HepG2 (cell line): ENCODE measurements at regions not wholly inside any gene's neighbourhood (a gene's known extent, or its start where the extent isn't known, plus 50 kb on each side); places are given as distances from the start of the nearest gene placed in this dataset.

Source experiments
- ATAC-seq: fragments of 200-7000 bp; cut with Tn5 transposase; 3 replicates; pipeline ENCODE4 v1.9.1; 2020; ENCODE audit warnings: mild to moderate bottlenecking, moderate library complexity
- BruUV-seq: library from RNA; stranded (reverse); fragments of 400-500 nt; replicated peaks from 2 replicates; lab custom pipeline; 2021; lab: Mats Ljungman, UMichigan
- CTCF ChIA-PET: fragments of 300-600 bp; formaldehyde crosslinking; extraction: SDS; loops from one replicate; lab custom pipeline; 2021; ENCODE audit warnings: low total read pairs, inconsistent platforms, low intra/inter-chr PET ratio; lab: Yijun Ruan, JAX
- POLR2A ChIA-PET: fragments of 350-600 bp; sonication (Branson Sonifier 250); formaldehyde crosslinking; loops from one replicate; lab custom pipeline; 2020; ENCODE audit warnings: antibody characterized with exemption, inconsistent platforms; lab: Yijun Ruan, JAX
- DNase-seq: peaks from one replicate; pipeline ENCODE4 v3.0.0-alpha.2; 2015; ENCODE audit warnings: low spot score
- FAIRE-seq: peaks from 3 replicates; lab custom pipeline; 2011; peaks lifted over from hg19 to GRCh38; lab: Jason Lieb, UNC
- H2AFZ ChIP-seq: one replicate; pipeline ENCODE4 v1.6.1; 2011; ENCODE audit warnings: low read length, inconsistent platforms
- H3K27ac ChIP-seq: fragments of 300-600 bp; 3 replicates; pipeline ENCODE4 v1.8.0; 2011; ENCODE audit warnings: mixed run types, mild to moderate bottlenecking, mixed read lengths, low read length, inconsistent platforms; ENCODE audit not compliant: insufficient read depth; ENCODE audit errors: extremely low read length
- H3K27me3 ChIP-seq, 2 experiments: fragments of 200-600 bp in 1 of 2; 2 replicates in 1 of 2; 3 replicates in 1 of 2; pipeline versions ENCODE4 v1.6.0 to v1.8.0; 2011; ENCODE audit warnings: low read length in 2 of 2, mild to moderate bottlenecking in 2 of 2, moderate library complexity in 2 of 2, inconsistent platforms in 1 of 2; ENCODE audit not compliant: insufficient read depth in 2 of 2, control insufficient read depth in 1 of 2
- H3K36me3 ChIP-seq, 2 experiments: fragments of 200-600 bp in 1 of 2; replicated peaks in 1 of 2; 2 replicates in 1 of 2; 3 replicates in 1 of 2; pipeline versions ENCODE4 v1.5.1 to v1.8.0; 2011; ENCODE audit warnings: low read length in 2 of 2, inconsistent platforms in 1 of 2; ENCODE audit not compliant: insufficient read depth in 2 of 2, control insufficient read depth in 1 of 2
- H3K4me1 ChIP-seq: 2 replicates; pipeline ENCODE4 v1.5.1; 2012; ENCODE audit warnings: low read length, inconsistent platforms; ENCODE audit not compliant: insufficient read depth
- H3K4me2 ChIP-seq: 2 replicates; pipeline ENCODE4 v1.6.0; 2011; ENCODE audit warnings: low read depth, low read length, inconsistent platforms
- H3K4me3 ChIP-seq, 3 experiments: fragments of 200-600 bp in 1 of 3; sonication (generic), shearing (Covaris generic) in 1 of 3; replicated peaks in 1 of 3; 2 replicates each; pipeline ENCODE4 v1.5.1; 2011 to 2016; ENCODE audit warnings: low read length in 3 of 3, inconsistent platforms in 2 of 3, low read depth in 2 of 3, mild to moderate bottlenecking in 2 of 3, control low read depth in 1 of 3, mixed read lengths in 1 of 3; ENCODE audit not compliant: insufficient read depth in 1 of 3
- H3K79me2 ChIP-seq: one replicate; pipeline ENCODE4 v1.6.1; 2011; ENCODE audit warnings: low read length, inconsistent platforms; ENCODE audit not compliant: insufficient read depth
- H3K9ac ChIP-seq: 2 replicates; pipeline ENCODE4 v1.6.0; 2011; ENCODE audit warnings: mild to moderate bottlenecking, low read depth, low read length, inconsistent platforms; ENCODE audit not compliant: insufficient read depth
- H3K9me3 ChIP-seq: 2 replicates; pipeline ENCODE4 v1.5.1; 2012; ENCODE audit warnings: mild to moderate bottlenecking, low read length
- H4K20me1 ChIP-seq: 2 replicates; pipeline ENCODE4 v1.6.0; 2011; ENCODE audit warnings: inconsistent platforms, mild to moderate bottlenecking, low read length, moderate library complexity; ENCODE audit not compliant: insufficient read depth
- CREM ChIP-seq, 2 experiments: sonication (generic) in 1 of 2; formaldehyde crosslinking in 1 of 2; IDR thresholded peaks; 2 replicates each; pipeline versions ENCODE4 v1.4.0 to v1.6.1; 2016 to 2020; ENCODE audit warnings: antibody characterized with exemption in 1 of 2, mild to moderate bottlenecking in 1 of 2, missing genetic modification reagents in 1 of 2
- ESRRA ChIP-seq: sonication (generic); formaldehyde crosslinking; IDR thresholded peaks from 2 replicates; pipeline ENCODE4 v1.5.1; 2020; ENCODE audit warnings: mild to moderate bottlenecking, low read depth, missing genetic modification reagents
- MBNL3 ChIP-seq: fragments of 250-450 bp; sonication (Bioruptor Pico); conservative IDR thresholded peaks from 2 replicates; pipeline ENCODE4 v1.8.0; 2022; ENCODE audit warnings: mild to moderate bottlenecking, inconsistent platforms
- RBAK ChIP-seq: sonication (generic); formaldehyde crosslinking; IDR thresholded peaks from 2 replicates; pipeline ENCODE4 v1.5.1; 2020; ENCODE audit warnings: mild to moderate bottlenecking, missing genetic modification reagents
- ZFP37 ChIP-seq: sonication (generic); formaldehyde crosslinking; IDR thresholded peaks from 2 replicates; pipeline ENCODE4 v1.4.0; 2020; ENCODE audit warnings: missing genetic modification reagents, borderline replicate concordance
- ZNF326 ChIP-seq: sonication (generic); formaldehyde crosslinking; IDR thresholded peaks from 2 replicates; pipeline ENCODE4 v1.4.0; 2020; ENCODE audit warnings: missing genetic modification reagents, borderline replicate concordance
- ZNF382 ChIP-seq: sonication (generic); formaldehyde crosslinking; IDR thresholded peaks from 2 replicates; pipeline ENCODE4 v1.5.0; 2020; ENCODE audit warnings: missing genetic modification reagents, mild to moderate bottlenecking, borderline replicate concordance
- ZNF432 ChIP-seq: sonication (generic); formaldehyde crosslinking; IDR thresholded peaks from 2 replicates; pipeline ENCODE4 v1.5.0; 2020; ENCODE audit warnings: missing genetic modification reagents, mild to moderate bottlenecking, borderline replicate concordance
- ZNF543 ChIP-seq: sonication (generic); formaldehyde crosslinking; IDR thresholded peaks from 2 replicates; pipeline ENCODE4 v1.4.0; 2020; ENCODE audit warnings: mild to moderate bottlenecking, missing genetic modification reagents
- WGBS: methylation state at CpG from one replicate; pipeline ENCODE4 v1.1.6; 2017; ENCODE audit warnings: low lambda C conversion rate; 5-methylcytosine and 5-hydroxymethylcytosine counted together
- in situ Hi-C: cut with HindIII; loops from 2 replicates; pipeline ENCODE4 v1.10.0; 2017; ENCODE audit warnings: low pct_unique_long_range_greater_than_20kb; ENCODE audit not compliant: extremely low pct_ligation_motif_present
- intact Hi-C: fragments of 100-400 bp; cut with micrococcal nuclease; formaldehyde crosslinking; loops from one replicate; pipeline ENCODE4 v1.10.0; 2022; ENCODE audit not compliant: unreplicated experiment
- TF ChIP-seq, protein P1 (sequence below): sonication (generic); formaldehyde crosslinking; IDR thresholded peaks from 2 replicates; pipeline ENCODE4 v1.5.0; 2020; ENCODE audit warnings: mild to moderate bottlenecking, missing genetic modification reagents, borderline replicate concordance

DNA sequence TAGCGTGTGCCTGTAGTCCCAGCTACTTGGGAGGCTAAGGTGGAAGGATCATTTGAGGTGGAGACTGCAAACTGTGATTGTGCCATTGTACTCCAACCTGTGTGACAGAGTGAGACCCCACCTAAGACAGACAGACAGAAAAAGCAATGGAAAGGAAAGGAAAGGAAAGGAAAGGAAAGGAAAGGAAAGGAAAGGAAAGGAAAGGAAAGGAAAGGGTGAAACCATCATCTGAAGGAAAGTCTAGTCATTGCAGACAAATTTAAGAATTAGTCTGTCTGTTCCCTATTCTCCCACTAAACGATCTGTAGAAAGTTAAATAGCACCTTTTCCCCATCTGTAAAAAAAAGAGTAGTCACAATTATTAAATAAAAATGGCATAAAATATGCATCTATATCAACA, 91.1 kb upstream of the SKAP2 start:
- ChIA-PET POLR2A (no interaction called here), CTCF (no interaction called here)
- H3K79me2 ChIP-seq, result no peaks in the 10 kb centered on the region
- H4K20me1 ChIP-seq, result no peaks in the 10 kb centered on the region
- WGBS, result 61% methylated on average over 2 of the region's 2 CpGs
- H3K27me3 ChIP-seq, result no peaks in the 10 kb centered on the region
- no peak overlapping the region for H3K9ac ChIP-seq
- no peak overlapping the region for H3K27ac ChIP-seq
- no peak for TF ChIP-seq MBNL3 (CRISPR knock-in tag)
- TF ChIP-seq ZFP37 (CRISPR knock-in tag), result no peak
- no peak for TF ChIP-seq ESRRA
- no peak for TF ChIP-seq RBAK (CRISPR knock-in tag)
- TF ChIP-seq CREM (IDR thresholded peaks at IDR 0.05), result no peak
- no peak for TF ChIP-seq CREM (CRISPR knock-in tag; IDR thresholded peaks at IDR 0.05)
- TF ChIP-seq, protein P1, sequence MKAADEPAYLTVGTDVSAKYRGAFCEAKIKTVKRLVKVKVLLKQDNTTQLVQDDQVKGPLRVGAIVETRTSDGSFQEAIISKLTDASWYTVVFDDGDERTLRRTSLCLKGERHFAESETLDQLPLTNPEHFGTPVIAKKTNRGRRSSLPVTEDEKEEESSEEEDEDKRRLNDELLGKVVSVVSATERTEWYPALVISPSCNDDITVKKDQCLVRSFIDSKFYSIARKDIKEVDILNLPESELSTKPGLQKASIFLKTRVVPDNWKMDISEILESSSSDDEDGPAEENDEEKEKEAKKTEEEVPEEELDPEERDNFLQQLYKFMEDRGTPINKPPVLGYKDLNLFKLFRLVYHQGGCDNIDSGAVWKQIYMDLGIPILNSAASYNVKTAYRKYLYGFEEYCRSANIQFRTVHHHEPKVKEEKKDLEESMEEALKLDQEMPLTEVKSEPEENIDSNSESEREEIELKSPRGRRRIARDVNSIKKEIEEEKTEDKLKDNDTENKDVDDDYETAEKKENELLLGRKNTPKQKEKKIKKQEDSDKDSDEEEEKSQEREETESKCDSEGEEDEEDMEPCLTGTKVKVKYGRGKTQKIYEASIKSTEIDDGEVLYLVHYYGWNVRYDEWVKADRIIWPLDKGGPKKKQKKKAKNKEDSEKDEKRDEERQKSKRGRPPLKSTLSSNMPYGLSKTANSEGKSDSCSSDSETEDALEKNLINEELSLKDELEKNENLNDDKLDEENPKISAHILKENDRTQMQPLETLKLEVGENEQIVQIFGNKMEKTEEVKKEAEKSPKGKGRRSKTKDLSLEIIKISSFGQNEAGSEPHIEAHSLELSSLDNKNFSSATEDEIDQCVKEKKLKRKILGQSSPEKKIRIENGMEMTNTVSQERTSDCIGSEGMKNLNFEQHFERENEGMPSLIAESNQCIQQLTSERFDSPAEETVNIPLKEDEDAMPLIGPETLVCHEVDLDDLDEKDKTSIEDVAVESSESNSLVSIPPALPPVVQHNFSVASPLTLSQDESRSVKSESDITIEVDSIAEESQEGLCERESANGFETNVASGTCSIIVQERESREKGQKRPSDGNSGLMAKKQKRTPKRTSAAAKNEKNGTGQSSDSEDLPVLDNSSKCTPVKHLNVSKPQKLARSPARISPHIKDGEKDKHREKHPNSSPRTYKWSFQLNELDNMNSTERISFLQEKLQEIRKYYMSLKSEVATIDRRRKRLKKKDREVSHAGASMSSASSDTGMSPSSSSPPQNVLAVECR, result no peak
- TF ChIP-seq ZNF432 (CRISPR knock-in tag), result no peak
- no peak for TF ChIP-seq ZNF543 (CRISPR knock-in tag)
- TF ChIP-seq ZNF382 (CRISPR knock-in tag), result no peak
- TF ChIP-seq ZNF326 (CRISPR knock-in tag), result no peak
- TF ChIP-seq, all 625 proteins: peak for 0
- Histone ChIP-seq H3K36me3 (no peaks in the 10 kb centered on the region), H3K4me3 (no peak overlapping the region), H3K4me2 (no peak overlapping the region), H3K9me3 (no peaks in the 10 kb centered on the region), H3K4me1 (peaks cover 17% of the 10 kb centered on the region), H2AFZ (no peak overlapping the region)
- in situ Hi-C loops (no loop called here), intact Hi-C loops (no loop called here)
- no TSS peak for BruUV-seq
- no peak for FAIRE-seq
- no peak for ATAC-seq
- DNase-seq, result no peak
